ENCODE measurements at regions not wholly inside any gene's neighbourhood (a gene's known extent, or its start where the extent isn't known, plus 50 kb on each side); places are given as distances from the start of the nearest gene placed in this dataset.

GRCh38 chr17:5898406-5898805 is 171.8 kb upstream of the WSCD1 start:
- no peak for DNase-seq (ENCODE audit: low read depth)
- no peak overlapping the region for H3K4me3 ChIP-seq (ENCODE audit: low read depth, low read length)
- TF ChIP-seq CTCF (IDR thresholded peaks at IDR 0.05; ENCODE audit: low read depth, low read length, missing control alignments), result no peak

GRCh38 chr17:5899496-5900195 is 170.5 kb upstream of the WSCD1 start:
- no peak for DNase-seq (ENCODE audit: low read depth)
- H3K4me3 ChIP-seq (ENCODE audit: low read depth, low read length), result no peak overlapping the region
- TF ChIP-seq CTCF (IDR thresholded peaks at IDR 0.05; ENCODE audit: low read depth, low read length, missing control alignments), result no peak

- no peak overlapping the region for H3K4me3 ChIP-seq (ENCODE audit: low read depth, low read length)
- no peak for TF ChIP-seq CTCF (IDR thresholded peaks at IDR 0.05; ENCODE audit: low read depth, low read length, missing control alignments)
Measured at GRCh38 chr17:5901731-5902130, 168.4 kb upstream of the WSCD1 start.

GRCh38 chr17:5902181-5903140 is 167.7 kb upstream of the WSCD1 start:
- H3K4me3 ChIP-seq (ENCODE audit: low read depth, low read length), result no peak overlapping the region
- TF ChIP-seq CTCF (IDR thresholded peaks at IDR 0.05; ENCODE audit: low read depth, low read length, missing control alignments), result no peak
- DNase-seq (ENCODE audit: low read depth), result no peak

More at GRCh38 chr17:5901731-5902130, 168.4 kb upstream of the WSCD1 start:
- DNase-seq (ENCODE audit: low read depth), result no peak

GRCh38 chr17:5911919-5912318 is 158.3 kb upstream of the WSCD1 start:
- no peak for TF ChIP-seq CTCF (IDR thresholded peaks at IDR 0.05; ENCODE audit: low read depth, low read length, missing control alignments)
- DNase-seq (ENCODE audit: low read depth), result no peak
- no peak overlapping the region for H3K4me3 ChIP-seq (ENCODE audit: low read depth, low read length)

GRCh38 chr17:5913032-5913531 is 157.1 kb upstream of the WSCD1 start:
- DNase-seq (ENCODE audit: low read depth), result no peak
- TF ChIP-seq CTCF (IDR thresholded peaks at IDR 0.05; ENCODE audit: low read depth, low read length, missing control alignments), result no peak
- no peak overlapping the region for H3K4me3 ChIP-seq (ENCODE audit: low read depth, low read length)
